Stimulated activated CD4-positive, alpha-beta T cell treated with anti-CD3 and anti-CD28 coated beads, Interleukin-2, amount 100 ng/mL, for 24 hours (primary cell): ENCODE measurements at regions not wholly inside any gene's neighbourhood (a gene's known extent, or its start where the extent isn't known, plus 50 kb on each side); places are given as distances from the start of the nearest gene placed in this dataset.

Source experiments
- DNase-seq, 2 donors: peaks; one replicate each; pipeline ENCODE4 v3.0.0-alpha.2; 2020

DNA sequence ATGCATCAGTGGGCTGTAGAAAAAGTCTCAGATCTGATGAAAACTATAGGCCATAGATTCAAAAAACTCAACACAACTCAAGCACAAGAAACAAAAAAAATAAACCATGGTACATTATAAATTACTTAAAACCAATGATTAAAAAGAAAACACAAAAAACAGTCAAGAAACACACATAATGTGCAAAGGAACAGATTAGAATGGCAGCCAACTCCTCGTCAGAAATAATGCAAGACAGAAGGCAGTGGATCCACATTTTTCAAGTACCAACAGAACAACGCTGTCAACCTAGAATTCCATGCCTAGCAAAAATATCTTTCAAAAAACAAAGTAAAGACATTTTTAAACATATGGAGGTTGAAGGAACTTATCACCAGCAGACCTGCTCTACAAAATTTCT, 69.7 kb downstream of the PSMB1 start:
- no peak for DNase-seq

DNA sequence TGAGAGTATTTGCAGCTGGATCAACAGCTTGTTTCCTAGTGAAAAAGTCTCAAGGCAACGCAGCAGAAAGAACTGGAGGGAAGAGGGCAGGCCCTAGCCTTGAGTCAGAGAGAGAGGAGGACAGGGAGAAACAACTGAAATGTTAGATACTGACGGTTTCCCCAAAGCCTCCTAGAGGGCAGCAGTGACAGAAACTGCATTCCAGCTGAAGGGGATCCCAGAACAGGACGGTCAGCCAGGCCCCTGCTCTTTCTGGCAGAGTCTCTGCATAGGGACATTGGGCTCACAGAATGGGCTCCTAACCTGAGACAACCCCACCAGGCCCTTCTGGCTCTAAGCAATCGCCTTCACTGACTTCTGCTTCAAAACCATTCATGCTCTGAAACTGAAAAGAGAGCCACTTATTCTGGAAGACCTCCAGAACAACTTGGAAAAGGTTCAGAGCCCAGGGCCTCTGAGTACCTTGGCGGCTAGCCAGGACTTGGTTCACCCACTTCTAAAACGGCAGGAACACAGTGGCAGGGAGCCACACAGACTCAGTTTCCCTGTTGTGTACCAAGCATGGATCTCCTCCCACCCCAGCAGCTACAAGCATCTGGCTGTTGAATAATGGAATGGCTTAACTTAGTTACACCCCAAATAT, 72.9 kb downstream of the PSMB1 start:
- no peak for DNase-seq

DNA sequence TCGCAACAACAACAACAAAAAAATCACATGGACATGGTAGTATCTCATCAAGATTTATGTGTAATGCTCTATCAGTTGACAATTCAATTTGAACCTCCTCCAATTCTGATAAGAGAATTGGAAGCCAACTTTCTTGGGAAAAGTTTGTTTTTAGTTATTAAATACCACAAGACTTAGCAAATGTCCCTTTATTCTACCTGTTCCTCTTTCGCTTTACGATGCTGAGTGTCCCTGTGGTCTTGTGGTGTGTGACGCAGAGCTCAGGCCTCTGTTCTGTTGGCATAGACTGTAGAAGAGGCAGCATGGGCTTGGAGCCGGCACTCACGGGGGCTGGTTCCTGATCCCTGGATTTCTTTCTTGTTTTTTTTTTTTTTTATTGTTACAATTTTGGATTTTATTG, 76.7 kb downstream of the PSMB1 start:
- DNase-seq: no peak

DNA sequence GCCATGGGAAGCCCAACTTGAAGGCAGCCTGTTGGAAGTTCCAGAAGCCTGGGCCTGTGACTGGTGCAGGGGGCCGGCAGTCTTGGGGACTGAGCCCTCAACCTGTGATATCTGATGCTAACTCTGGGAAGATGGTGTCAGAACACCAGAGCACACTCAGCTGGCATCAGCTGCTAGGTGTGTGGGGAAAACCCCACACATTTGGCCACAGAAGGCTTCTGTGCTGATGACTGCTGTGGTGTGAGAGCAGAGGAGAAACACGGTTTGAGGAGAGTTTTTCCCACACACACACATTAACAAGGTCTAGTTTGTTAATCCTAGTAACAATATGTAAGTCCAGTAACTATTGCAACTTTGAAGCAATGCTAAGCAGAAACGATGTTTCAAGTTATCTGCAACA, 78.0 kb downstream of the PSMB1 start:
- no peak for DNase-seq

DNA sequence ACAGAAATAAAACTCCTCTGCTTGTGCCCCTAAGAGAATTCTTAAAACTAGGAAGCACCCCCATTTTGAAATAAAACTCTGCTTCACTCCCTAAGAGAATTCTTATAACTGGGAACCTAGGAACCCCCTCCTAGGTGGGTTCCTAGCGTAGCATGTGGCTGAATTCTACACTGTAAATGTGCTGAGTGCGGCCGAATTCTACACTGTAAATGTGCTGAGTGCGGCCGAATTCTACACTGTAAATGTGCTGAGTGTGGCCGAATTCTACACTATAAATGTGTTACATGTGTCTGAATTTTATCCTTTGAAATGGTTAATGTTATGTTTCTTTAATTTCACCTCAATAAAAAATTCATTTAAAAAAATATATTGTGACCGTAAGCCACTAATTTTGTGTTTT, 79.3 kb downstream of the PSMB1 start:
- no peak for DNase-seq

DNA sequence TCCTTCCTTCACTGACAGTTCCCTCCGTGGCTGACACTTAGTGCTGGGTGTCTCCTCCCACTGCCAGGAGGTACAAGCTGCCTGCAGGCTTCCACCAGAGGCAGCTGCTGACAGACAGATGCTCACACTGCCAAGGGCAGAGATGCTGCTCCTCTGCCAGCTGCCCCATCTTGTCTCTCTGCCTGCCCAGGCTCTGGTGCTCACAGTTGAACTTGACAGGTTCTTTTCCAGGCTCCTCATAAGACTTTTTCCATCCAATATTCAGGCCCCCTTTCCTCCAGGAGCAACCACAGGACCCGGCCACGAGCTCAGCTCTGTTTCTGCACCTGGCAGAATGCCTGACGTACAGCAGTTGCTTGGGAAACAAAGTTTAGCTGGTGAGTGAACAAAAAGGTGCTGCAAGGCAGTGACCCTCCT, 79.8 kb downstream of the PSMB1 start:
- no peak for DNase-seq

DNA sequence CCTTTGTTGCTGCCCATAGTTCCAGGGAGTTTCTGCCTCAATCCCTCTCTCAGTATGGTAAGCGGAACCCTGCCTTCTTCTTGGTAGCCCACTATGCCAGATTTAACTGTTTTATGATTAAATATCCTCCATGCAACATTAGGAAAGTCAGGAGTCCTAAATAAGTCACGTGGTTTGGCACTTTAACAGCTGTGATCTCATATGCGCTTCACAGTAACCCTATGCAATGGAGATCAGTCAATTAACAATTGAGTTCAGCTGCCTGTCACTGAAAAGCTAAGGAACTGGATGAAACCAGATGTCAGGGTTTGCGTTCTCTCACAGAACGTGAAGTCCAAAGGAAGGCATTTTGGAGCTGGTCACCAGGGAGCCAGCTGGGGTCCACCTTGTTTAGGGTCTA, 81.6 kb downstream of the PSMB1 start:
- DNase-seq: no peak

DNA sequence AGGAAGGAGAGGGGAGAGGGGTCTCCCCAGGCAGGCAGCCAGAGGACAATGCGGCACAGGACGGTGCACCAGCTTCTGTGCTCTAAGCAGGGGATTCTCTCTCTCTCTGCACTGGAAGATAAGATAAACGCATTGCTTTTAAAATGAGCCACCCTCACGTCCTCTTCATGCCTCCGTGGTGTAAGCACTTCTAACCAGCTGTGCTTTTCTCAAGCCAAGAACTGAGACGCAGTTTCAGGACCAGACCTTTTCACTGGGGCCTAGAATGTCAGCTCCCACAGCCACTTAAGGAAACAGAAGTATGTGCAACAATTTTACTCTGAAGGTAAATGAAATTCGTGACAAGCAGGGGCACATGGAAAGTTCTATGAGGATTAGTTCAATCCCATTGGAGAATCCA, 82.4 kb downstream of the PSMB1 start:
- DNase-seq: no peak

DNA sequence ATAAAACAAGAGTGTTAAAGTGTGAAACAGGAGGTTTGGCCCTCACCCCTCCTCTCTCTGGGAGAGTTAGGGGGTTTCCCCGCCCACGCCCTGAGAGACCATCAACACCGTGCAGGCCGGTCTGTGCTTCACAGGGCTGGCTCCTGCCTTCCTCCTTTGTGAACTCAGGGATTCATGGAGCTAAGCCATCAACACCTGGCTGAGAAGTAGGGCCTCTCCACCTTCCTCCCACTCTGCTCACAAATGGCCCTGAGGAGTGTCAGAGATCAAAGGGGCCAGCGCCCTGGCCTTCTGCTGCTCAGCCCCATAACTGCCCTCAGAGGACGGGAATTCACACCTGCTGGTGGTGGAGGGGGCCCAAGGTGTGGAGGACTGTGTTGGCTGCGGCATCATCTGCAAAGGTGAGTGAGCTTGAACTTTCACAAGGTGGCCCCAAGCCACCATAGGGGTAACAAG, 88.6 kb downstream of the PSMB1 start:
- DNase-seq: peak in 1 of 2 donors; percentile 6

DNA sequence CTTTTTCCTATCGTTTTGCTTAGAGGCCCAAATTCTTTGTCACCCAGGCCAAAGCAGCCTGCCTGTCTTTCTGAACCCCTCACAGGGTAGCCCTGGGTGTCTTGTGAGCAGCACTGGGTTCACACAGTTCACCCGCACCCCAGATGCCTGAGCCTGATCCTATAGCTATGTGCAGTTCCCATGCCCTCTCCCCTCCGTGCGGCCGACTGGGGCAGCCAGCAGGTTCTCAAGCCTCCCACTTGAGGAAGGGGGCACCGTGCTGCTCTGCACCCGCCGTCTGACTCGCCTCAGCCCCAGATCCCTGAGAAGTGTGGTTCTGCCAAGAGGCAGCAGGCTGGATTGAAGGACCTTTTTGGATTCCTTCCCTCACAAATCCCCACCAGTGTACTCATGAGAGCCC, 89.0 kb downstream of the PSMB1 start:
- DNase-seq: no peak

DNA sequence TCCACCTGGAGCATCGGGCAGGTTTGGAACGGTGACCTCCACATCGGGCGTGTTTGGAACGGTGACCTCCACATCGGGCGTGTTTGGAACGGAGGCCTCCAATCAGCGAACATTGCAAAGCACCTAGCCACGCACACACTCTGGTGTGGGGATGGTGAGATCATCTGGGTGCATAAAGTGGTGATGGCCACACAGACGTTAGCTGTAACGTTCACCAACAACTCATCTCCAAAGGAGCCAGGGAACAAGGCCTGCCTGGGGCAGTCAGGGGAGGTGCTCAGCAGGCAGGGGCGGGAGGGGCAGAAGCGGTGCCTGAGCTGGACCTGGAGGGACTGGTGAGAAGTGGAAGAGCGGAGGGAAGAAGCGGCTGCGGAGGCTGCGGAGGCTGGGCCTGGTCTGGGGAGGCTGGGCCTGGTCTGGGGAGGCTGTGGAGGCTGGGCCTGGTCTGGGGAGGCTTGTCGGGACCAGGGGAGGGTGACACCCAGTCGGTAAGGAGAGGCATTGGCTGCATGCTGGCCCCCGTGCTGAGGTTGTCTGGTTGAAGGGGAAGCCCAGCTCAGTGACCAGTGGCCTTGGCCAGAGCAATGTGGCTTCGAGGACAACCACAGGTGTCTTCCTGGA, 89.9 kb downstream of the PSMB1 start:
- no peak for DNase-seq

DNA sequence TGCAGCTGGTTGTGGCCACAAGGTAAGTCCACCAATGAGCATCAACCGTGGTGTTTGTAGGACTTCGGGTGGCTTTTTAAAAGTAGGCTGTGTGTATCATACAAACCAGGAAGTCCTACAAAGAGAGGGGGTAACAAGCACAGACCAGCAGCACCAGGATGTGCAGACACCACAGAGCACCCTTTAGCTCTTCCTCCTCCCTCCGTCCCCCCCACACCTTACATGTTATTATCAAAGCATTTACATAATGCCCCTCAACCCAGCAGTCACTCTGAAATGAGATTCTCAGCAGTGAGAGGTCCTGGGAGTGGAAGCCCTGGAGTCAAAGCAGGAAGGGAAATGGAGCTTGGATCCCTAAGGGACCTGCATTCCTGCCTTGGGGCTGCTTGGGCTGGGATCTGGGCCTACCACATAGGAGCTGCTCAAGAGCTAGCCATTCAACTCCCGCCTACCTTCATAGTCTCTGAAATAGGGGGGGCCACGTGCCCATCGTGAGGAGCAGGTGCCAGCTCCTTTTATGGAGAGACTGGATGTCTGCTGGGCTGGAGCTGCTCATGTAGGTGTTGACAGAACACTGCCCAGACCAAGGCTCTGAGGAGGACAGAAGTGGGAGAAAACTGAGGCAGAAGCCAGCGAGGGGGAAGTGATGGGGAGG, 90.6 kb downstream of the PSMB1 start:
- no peak for DNase-seq

DNA sequence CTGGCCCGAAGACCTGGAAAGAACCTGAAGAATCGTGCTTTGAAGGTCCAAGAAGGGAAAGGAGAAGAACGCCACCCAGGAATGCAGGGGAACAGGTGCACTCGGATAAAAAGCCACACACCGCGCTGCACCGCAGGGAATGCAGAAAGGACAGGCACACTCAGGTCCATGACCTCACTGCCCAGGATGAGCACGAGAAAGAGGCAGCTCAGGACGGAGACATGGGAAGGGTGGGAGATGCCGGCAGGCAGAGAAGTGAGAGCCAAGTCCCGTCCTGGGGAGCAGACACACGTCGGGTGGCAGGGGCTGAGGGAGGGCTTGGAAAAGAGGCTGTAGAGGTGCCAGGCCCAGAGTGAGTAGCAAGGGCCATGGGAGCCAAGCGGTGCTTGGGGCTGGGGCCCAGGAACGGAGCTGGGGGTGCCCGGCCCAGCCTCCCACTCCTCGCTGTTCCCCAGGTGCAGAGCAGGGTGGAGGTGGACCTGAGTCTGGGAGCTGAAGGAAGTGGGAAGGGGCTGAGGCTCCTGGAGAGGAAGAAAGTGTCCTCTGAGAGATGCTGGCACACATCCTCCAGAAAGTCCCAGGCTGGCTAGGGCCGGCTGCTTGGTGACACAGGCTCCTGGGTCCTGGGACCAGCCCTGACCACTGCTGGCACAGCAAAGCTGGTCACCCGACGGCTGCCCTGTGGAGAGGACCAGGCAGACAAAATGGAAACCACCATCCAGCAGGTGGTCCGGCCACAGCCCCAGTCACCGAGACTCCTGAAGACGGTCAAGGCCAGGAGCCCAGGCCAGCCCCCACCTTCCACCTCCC, 91.3 kb downstream of the PSMB1 start:
- no peak for DNase-seq

DNA sequence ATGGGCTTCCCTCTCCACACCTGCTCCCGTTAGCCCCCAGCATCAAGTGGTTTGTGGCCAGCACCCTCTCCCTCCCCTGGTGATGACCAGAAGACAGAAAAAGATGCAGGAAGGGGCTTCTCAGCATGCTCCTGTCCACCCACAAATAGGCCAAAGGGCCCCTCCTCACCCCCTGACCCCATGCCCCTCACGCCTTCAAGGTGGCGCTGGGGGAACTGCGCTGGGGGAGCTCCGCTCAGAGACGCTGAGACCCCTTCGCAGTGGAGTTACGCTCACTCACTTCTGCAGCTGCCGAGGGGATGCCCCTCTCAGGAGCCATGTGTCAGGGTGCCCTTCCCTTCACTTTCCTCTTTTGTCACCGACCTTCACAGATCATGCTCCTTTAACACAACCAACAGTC, 92.0 kb downstream of the PSMB1 start:
- DNase-seq: no peak

DNA sequence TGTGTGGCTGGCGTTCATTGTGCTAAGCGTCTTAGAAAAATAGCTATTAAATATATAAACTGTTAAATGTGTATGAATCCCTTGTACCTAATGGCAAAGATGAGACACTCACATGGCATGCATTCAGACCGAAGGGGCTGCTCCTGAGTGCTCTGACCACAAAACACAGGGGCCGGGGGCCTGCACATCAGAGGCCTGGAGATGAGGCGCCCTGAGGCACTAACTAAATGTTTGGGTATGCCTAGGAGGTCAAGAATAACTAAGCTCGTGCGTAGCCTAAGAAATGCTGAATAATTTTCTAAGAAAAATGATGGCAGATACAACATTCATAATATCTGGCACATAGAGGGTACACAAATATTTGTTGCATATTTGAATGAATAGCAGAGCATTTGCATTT, 92.5 kb downstream of the PSMB1 start:
- no peak for DNase-seq

DNA sequence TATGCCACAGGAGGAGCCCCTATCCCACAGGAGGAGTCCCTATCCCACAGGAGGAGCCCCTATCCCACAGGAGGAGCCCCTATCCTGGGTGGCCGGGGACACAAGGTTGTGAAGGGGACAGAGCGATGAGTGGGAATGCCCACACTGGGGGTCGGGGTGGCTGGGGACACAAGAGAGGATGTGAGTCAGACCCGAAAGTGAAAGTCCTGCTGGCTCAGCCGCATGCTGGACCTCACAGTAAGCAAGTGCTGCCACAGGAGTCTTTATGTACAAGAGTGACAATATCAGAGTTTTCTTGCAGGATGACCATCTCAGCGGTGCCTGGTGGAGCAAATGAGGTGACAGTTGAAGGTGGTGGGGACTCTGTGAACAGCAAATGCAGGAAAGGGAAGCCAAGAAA, 93.7 kb downstream of the PSMB1 start:
- peak in 1 of 2 donors; percentile 24 for DNase-seq

DNA sequence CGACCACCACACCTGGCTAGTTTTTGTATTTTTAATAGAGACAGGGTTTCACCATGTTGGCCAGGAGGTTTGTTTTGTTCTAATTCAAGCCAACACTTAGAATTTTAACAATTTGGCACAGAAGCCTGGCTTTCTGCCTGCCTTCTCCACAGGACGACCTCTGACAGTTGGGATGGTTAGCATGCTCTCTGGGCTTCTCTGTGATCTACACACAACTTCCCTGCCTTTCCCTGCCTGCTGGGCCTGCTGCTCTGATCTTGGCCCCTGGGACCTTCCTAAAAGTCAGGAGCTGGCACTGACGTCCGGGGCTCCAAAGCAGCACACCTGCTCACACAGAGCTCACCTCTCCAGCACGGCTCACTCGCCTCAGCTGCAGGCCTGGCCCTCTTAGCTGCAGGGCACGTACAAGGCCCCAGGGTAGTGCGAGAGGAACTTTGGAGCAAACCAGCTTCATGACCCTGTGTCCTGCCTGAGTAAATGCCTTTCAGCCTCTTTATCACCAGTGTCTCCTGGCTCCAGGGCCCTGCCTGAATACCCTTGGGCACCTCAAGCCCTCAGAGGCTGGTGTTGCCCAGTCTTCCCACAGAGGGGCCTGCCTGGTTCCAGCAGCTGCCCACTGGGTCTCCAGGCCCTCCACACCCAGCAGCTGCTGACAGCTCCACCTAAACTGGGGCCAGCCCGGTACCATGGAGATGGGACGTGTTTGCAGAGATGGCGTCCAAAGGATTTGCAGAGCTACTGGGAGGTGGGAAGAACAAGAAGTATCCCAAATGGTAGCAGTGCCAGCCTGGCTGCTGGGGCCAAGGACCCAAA, 96.0 kb downstream of the PSMB1 start:
- no peak for DNase-seq
